ENCODE measurements at regions not wholly inside any gene's neighbourhood (a gene's known extent, or its start where the extent isn't known, plus 50 kb on each side); places are given as distances from the start of the nearest gene placed in this dataset.

DNA sequence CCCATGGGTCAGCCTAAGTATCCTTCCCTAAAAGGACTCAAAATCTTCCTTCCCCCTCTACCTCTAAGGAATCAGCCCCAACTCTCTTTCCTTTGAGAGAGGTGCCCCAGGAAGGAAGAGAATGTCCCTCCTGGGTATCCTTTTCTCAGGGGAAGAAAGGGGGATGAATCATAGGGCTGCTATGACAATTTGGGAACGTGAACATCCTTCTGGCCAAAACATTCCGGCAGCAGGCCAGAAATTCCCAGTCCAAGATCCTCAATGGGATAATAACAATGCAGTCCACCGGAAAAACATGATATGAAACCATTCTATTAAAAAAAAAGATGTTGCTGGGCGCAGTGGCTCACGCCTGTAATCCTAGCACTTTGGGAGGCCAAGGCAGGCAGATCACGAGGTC is 50.8 kb upstream of the CACNA2D3 start:
- H3K27me3 Mint-ChIP-seq = peaks cover 7 to 18% of the 10 kb centered on the region in 2 donors
- H3K4me1 Mint-ChIP-seq = no peaks in the 10 kb centered on the region
- no peak overlapping the region for H3K27ac Mint-ChIP-seq
- no peaks in the 10 kb centered on the region for H3K36me3 Mint-ChIP-seq
- ChIA-PET CTCF (no interaction called here), POLR2A (no interaction called here)
- H3K27me3 ChIP-seq (ENCODE audit: insufficient read depth, low read length, poor library complexity, severe bottlenecking) = no peaks in the 10 kb centered on the region
- H3K27ac ChIP-seq (ENCODE audit: low read depth, low read length) = no peak overlapping the region
- no peak overlapping the region for H3K4me3 Mint-ChIP-seq
- DNase-seq = no peak
- peaks cover 3 to 8% (median 6%) of the 10 kb centered on the region in 5 donors for H3K9me3 Mint-ChIP-seq
- no peaks in the 10 kb centered on the region for H3K4me1 ChIP-seq (ENCODE audit: insufficient read depth, low read length)
- H3K36me3 ChIP-seq (ENCODE audit: insufficient read depth, low read length) = no peaks in the 10 kb centered on the region
- H3K4me3 ChIP-seq (ENCODE audit: low read length) = no peak overlapping the region
- no peaks in the 10 kb centered on the region for H3K9me3 ChIP-seq (ENCODE audit: low read length)

DNA sequence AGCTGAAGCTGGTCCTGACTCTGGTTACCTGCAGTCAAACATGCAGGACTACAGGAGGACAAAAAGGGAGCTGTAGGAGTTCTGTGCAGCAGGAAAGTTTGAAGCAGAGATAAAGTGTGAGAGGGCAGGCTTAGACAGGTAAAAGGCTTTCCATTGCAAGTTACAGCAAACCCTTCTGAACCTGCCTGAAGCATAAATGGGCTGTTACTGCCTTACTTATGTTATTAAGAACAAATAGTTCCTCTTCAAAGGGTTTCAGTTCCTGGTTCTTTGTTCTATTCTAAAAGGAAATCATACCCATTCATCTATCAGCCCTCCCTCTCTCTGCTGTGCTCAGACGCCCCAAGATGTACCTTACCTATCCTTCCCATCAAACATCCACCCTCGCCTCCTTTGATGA is 52.4 kb upstream of the CACNA2D3 start:
- DNase-seq = no peak
- ChIA-PET CTCF (no interaction called here), POLR2A (no interaction called here)
- Mint-ChIP-seq H3K9me3 (peaks cover 3 to 8% (median 6%) of the 10 kb centered on the region in 5 donors), H3K27ac (no peak overlapping the region), H3K27me3 (peaks cover 7 to 22% of the 10 kb centered on the region in 2 donors), H3K4me3 (no peak overlapping the region), H3K4me1 (no peaks in the 10 kb centered on the region), H3K36me3 (no peaks in the 10 kb centered on the region)
- Histone ChIP-seq H3K4me1 (ENCODE audit: insufficient read depth, low read length) (no peaks in the 10 kb centered on the region), H3K36me3 (ENCODE audit: insufficient read depth, low read length) (no peaks in the 10 kb centered on the region), H3K9me3 (ENCODE audit: low read length) (no peaks in the 10 kb centered on the region), H3K27ac (ENCODE audit: low read depth, low read length) (no peak overlapping the region), H3K4me3 (ENCODE audit: low read length) (no peak overlapping the region), H3K27me3 (ENCODE audit: insufficient read depth, low read length, poor library complexity, severe bottlenecking) (no peaks in the 10 kb centered on the region)

DNA sequence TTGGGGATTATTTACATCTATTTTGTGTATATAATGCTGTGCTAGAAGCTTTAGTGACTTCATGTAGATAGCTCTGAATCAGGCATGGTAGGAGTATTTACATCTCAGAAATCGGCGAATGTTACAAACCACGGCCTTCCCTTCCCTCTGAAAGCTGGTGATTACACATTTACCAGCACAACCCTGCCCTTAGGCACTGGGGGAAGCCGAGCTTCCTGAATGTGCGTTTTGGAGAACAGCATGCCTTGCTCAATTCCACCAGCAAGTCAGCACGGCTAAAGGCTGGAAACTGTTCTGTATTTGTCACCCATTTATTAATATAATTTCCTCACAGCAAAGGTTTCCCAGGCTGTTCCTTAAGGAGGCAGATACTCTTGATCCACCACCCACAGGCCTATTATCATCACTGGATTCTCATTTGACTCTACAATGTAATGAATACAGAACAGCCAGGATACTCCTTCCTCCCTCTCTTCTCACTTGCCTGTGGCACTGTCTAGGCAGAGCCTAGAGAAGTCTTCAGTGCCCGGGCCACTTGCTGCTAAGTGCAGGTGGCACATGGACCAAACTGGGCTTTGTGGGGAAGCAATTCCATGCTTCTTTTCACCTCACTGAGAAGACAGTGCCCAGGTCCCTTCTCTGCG is 55.2 kb upstream of the CACNA2D3 start:
- no peak overlapping the region for H3K27ac ChIP-seq (ENCODE audit: low read depth, low read length)
- H3K9me3 ChIP-seq (ENCODE audit: low read length) = no peaks in the 10 kb centered on the region
- no peak overlapping the region for H3K4me3 ChIP-seq (ENCODE audit: low read length)
- Mint-ChIP-seq H3K4me3 (no peak overlapping the region), H3K36me3 (no peaks in the 10 kb centered on the region), H3K27me3 (peaks cover 7 to 25% of the 10 kb centered on the region in 2 donors), H3K9me3 (peaks cover 3 to 8% (median 6%) of the 10 kb centered on the region in 5 donors), H3K27ac (no peak overlapping the region), H3K4me1 (no peaks in the 10 kb centered on the region)
- POLR2A ChIA-PET = no interaction called here
- no peak for DNase-seq
- H3K36me3 ChIP-seq (ENCODE audit: insufficient read depth, low read length) = no peaks in the 10 kb centered on the region
- CTCF ChIA-PET = no interaction called here
- no peaks in the 10 kb centered on the region for H3K27me3 ChIP-seq (ENCODE audit: insufficient read depth, low read length, poor library complexity, severe bottlenecking)
- H3K4me1 ChIP-seq (ENCODE audit: insufficient read depth, low read length) = no peaks in the 10 kb centered on the region

DNA sequence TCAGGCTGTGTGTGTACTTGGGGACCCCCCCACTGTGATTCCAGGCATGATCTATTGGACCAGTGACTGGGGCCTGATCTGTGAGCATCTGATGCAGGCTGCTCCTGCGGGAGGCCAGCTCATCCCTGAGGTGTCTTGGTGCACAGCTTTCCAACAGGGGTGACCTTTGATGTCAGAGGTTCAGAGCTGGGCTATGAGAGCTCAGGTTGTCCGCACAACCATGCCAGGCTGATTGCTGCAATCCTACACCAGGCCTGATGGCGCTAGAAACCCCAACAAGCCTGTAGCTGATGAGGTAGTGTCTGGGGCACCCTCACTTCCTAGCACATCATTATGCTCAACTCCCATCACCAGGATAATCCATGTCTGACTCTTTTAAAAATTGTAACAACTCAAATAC is 56.1 kb upstream of the CACNA2D3 start:
- peaks cover 3 to 25% of the 10 kb centered on the region in 2 donors for H3K27me3 Mint-ChIP-seq
- Histone ChIP-seq H3K27me3 (ENCODE audit: insufficient read depth, low read length, poor library complexity, severe bottlenecking) (no peaks in the 10 kb centered on the region), H3K4me3 (ENCODE audit: low read length) (no peak overlapping the region), H3K4me1 (ENCODE audit: insufficient read depth, low read length) (no peaks in the 10 kb centered on the region), H3K36me3 (ENCODE audit: insufficient read depth, low read length) (no peaks in the 10 kb centered on the region), H3K9me3 (ENCODE audit: low read length) (no peaks in the 10 kb centered on the region), H3K27ac (ENCODE audit: low read depth, low read length) (no peak overlapping the region)
- CTCF ChIA-PET = no interaction called here
- H3K9me3 Mint-ChIP-seq = peaks cover 3 to 8% (median 6%) of the 10 kb centered on the region in 5 donors
- H3K4me1 Mint-ChIP-seq = no peaks in the 10 kb centered on the region
- no peaks in the 10 kb centered on the region for H3K36me3 Mint-ChIP-seq
- H3K27ac Mint-ChIP-seq = no peak overlapping the region
- no peak for DNase-seq
- POLR2A ChIA-PET = no interaction called here
- H3K4me3 Mint-ChIP-seq = no peak overlapping the region

DNA sequence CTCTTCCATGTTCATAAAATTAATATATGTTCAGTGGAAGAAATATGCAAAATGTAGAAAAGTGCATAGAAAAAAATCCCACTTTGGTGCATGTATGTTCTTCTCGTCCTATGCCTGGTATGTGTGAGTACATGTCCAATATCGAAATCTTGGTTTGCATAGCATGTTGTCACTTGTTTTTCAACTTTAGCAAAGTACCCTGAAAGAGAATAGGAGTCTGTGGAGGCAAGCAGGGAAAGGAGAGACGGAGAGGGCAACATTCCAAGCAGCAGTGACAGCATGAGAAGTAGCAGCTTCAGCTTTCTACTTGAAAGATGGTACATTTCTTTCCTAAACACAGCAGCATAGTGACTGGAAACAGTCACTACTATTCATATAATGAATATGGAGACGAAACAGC is 56.8 kb upstream of the CACNA2D3 start:
- Histone ChIP-seq H3K9me3 (ENCODE audit: low read length) (no peaks in the 10 kb centered on the region), H3K4me1 (ENCODE audit: insufficient read depth, low read length) (no peaks in the 10 kb centered on the region), H3K27me3 (ENCODE audit: insufficient read depth, low read length, poor library complexity, severe bottlenecking) (no peaks in the 10 kb centered on the region), H3K27ac (ENCODE audit: low read depth, low read length) (no peak overlapping the region), H3K4me3 (ENCODE audit: low read length) (no peak overlapping the region), H3K36me3 (ENCODE audit: insufficient read depth, low read length) (no peaks in the 10 kb centered on the region)
- H3K27ac Mint-ChIP-seq = no peak overlapping the region
- POLR2A ChIA-PET = no interaction called here
- H3K4me1 Mint-ChIP-seq = no peaks in the 10 kb centered on the region
- H3K27me3 Mint-ChIP-seq = peaks cover 3 to 25% of the 10 kb centered on the region in 2 donors
- CTCF ChIA-PET = no interaction called here
- DNase-seq = no peak
- H3K4me3 Mint-ChIP-seq = no peak overlapping the region
- H3K9me3 Mint-ChIP-seq = peaks cover under 1 to 4% (median 2%) of the 10 kb centered on the region in 5 donors
- H3K36me3 Mint-ChIP-seq = no peaks in the 10 kb centered on the region

DNA sequence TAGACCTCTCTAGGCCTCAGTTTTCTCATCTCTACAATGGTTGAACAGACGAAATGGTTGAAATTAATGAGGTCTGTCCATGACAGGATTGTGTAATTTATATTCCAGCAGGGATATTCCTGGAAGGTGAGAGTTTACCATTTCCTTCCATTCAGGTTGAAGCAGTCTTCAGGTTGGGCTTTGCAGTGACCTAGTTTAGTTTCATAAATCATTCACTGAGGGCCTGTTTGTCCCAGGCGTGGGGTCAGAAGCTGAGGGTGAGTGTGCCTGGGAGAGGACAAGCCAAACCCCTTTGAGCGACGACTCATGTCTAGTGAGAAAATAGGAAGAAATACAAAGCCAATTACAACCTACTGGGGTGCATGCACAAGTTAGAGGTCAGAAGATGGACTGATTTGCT is 57.2 kb upstream of the CACNA2D3 start:
- H3K36me3 ChIP-seq (ENCODE audit: insufficient read depth, low read length) = no peaks in the 10 kb centered on the region
- Mint-ChIP-seq H3K36me3 (no peaks in the 10 kb centered on the region), H3K27me3 (peaks cover 3 to 23% of the 10 kb centered on the region in 2 donors), H3K4me1 (no peaks in the 10 kb centered on the region), H3K27ac (no peak overlapping the region), H3K4me3 (no peak overlapping the region), H3K9me3 (peaks cover 0 to 2% (median 2%) of the 10 kb centered on the region in 5 donors)
- H3K27ac ChIP-seq (ENCODE audit: low read depth, low read length) = no peak overlapping the region
- no peaks in the 10 kb centered on the region for H3K27me3 ChIP-seq (ENCODE audit: insufficient read depth, low read length, poor library complexity, severe bottlenecking)
- no peak overlapping the region for H3K4me3 ChIP-seq (ENCODE audit: low read length)
- no peaks in the 10 kb centered on the region for H3K4me1 ChIP-seq (ENCODE audit: insufficient read depth, low read length)
- no peaks in the 10 kb centered on the region for H3K9me3 ChIP-seq (ENCODE audit: low read length)
- no peak for DNase-seq
- POLR2A ChIA-PET = no interaction called here
- CTCF ChIA-PET = no interaction called here

DNA sequence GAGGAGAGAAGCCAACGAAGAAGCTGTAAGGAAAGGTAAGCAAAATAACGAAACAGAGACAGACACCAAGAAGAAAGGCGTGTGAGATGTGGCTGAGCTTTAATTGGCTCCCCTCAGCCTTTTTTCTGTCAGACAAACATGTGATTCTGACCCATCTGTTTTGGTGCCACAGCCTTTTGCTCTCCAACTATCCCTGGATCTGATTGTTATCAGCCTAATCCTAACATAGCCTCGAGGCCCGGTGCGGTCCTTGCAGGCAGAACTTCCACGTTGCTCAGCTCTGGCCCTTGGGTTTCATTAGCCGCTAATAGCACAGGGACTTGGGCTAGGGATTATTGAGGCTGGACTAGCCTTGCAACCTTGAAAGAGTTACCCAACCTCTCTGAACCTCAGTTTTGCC is 57.9 kb upstream of the CACNA2D3 start:
- CTCF ChIA-PET = no interaction called here
- DNase-seq = no peak
- Mint-ChIP-seq H3K4me3 (no peak overlapping the region), H3K4me1 (no peaks in the 10 kb centered on the region), H3K9me3 (peaks cover 0 to 2% (median 0%) of the 10 kb centered on the region in 5 donors), H3K27ac (no peak overlapping the region), H3K27me3 (peaks cover 0 to 21% of the 10 kb centered on the region in 2 donors), H3K36me3 (no peaks in the 10 kb centered on the region)
- no peaks in the 10 kb centered on the region for H3K9me3 ChIP-seq (ENCODE audit: low read length)
- POLR2A ChIA-PET = no interaction called here
- H3K4me1 ChIP-seq (ENCODE audit: insufficient read depth, low read length) = no peaks in the 10 kb centered on the region
- H3K27ac ChIP-seq (ENCODE audit: low read depth, low read length) = no peak overlapping the region
- H3K36me3 ChIP-seq (ENCODE audit: insufficient read depth, low read length) = no peaks in the 10 kb centered on the region
- no peak overlapping the region for H3K4me3 ChIP-seq (ENCODE audit: low read length)
- no peaks in the 10 kb centered on the region for H3K27me3 ChIP-seq (ENCODE audit: insufficient read depth, low read length, poor library complexity, severe bottlenecking)

DNA sequence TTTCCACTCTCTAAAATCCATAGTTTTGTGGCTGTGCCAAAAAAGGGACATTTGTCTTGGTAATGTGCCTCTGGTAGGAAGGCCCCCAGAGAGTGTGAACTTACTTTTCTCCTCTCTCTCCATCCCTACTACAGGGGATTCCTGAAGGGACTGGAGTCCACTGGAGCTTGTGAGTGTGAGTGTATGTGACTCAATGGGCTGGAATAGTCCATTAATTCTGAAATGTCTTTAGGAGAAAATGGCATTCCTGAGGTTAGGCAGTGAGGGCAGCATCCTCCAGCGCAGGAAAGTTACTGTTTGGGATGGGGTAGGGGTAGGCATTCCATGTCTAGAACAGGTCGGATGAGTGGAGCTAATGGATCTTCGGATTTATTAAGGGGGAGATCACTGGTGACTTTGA is 59.8 kb upstream of the CACNA2D3 start:
- no peak overlapping the region for H3K27ac ChIP-seq (ENCODE audit: low read depth, low read length)
- no peak for DNase-seq
- no peaks in the 10 kb centered on the region for H3K36me3 Mint-ChIP-seq
- H3K27me3 ChIP-seq (ENCODE audit: insufficient read depth, low read length, poor library complexity, severe bottlenecking) = no peaks in the 10 kb centered on the region
- CTCF ChIA-PET = no interaction called here
- H3K9me3 Mint-ChIP-seq = no peaks in the 10 kb centered on the region
- no peaks in the 10 kb centered on the region for H3K4me1 ChIP-seq (ENCODE audit: insufficient read depth, low read length)
- H3K4me3 Mint-ChIP-seq = no peak overlapping the region
- H3K27ac Mint-ChIP-seq = no peak overlapping the region
- no peaks in the 10 kb centered on the region for H3K36me3 ChIP-seq (ENCODE audit: insufficient read depth, low read length)
- H3K4me3 ChIP-seq (ENCODE audit: low read length) = no peak overlapping the region
- H3K27me3 Mint-ChIP-seq = peaks cover 0 to 17% of the 10 kb centered on the region in 2 donors
- no peaks in the 10 kb centered on the region for H3K9me3 ChIP-seq (ENCODE audit: low read length)
- H3K4me1 Mint-ChIP-seq = no peaks in the 10 kb centered on the region
- POLR2A ChIA-PET = no interaction called here

DNA sequence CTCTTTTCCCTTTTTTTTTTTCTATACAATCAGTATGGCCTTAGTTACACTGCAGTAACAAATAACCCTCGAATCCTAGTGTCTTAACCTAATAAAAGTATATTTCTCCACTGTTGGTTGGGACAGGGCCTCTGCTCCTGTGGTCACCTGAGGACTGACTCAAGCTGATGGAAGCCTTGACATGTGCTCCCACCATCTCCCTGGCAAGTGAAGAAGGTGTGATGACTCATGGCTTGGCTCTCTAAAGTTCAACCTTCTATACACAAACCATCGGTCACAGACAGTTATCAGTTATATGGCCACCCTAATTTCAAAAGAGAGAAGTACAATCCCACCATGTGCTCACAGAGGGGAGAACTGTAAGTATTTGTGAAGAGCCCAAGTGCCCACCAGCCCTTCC is 65.8 kb upstream of the CACNA2D3 start:
- no peak for DNase-seq
- no peaks in the 10 kb centered on the region for H3K9me3 Mint-ChIP-seq
- no peaks in the 10 kb centered on the region for H3K4me1 Mint-ChIP-seq
- Histone ChIP-seq H3K27ac (ENCODE audit: low read depth, low read length) (no peak overlapping the region), H3K4me1 (ENCODE audit: insufficient read depth, low read length) (no peaks in the 10 kb centered on the region), H3K27me3 (ENCODE audit: insufficient read depth, low read length, poor library complexity, severe bottlenecking) (no peaks in the 10 kb centered on the region), H3K9me3 (ENCODE audit: low read length) (no peaks in the 10 kb centered on the region), H3K36me3 (ENCODE audit: insufficient read depth, low read length) (no peaks in the 10 kb centered on the region), H3K4me3 (ENCODE audit: low read length) (no peak overlapping the region)
- POLR2A ChIA-PET = no interaction called here
- H3K4me3 Mint-ChIP-seq = no peak overlapping the region
- no peak overlapping the region for H3K27ac Mint-ChIP-seq
- CTCF ChIA-PET = no interaction called here
- H3K27me3 Mint-ChIP-seq = peaks cover 0 to 1% of the 10 kb centered on the region in 2 donors
- H3K36me3 Mint-ChIP-seq = no peaks in the 10 kb centered on the region
